Body of pancreas (tissue), 4 donors: ENCODE measurements at regions not wholly inside any gene's neighbourhood (a gene's known extent, or its start where the extent isn't known, plus 50 kb on each side); places are given as distances from the start of the nearest gene placed in this dataset.

ENCODE experiments used
- POLR2A ChIP-seq, 3 donors: fragments of 450-650 bp; IDR thresholded peaks; one replicate each; pipeline ENCODE4 v1.6.1; 2016; ENCODE audit warnings: antibody characterized with exemption in 3 of 3, mild to moderate bottlenecking in 2 of 3
- TF ChIP-seq, protein P1 (sequence below), 7 experiments: fragments of 450-650 bp in 4 of 7; fragments of 200-600 bp in 3 of 7; sonication (generic) in 3 of 7; IDR thresholded peaks; one replicate each; pipeline ENCODE4 v1.5.1; 2016 to 2019; ENCODE audit warnings: antibody characterized with exemption in 7 of 7

DNA sequence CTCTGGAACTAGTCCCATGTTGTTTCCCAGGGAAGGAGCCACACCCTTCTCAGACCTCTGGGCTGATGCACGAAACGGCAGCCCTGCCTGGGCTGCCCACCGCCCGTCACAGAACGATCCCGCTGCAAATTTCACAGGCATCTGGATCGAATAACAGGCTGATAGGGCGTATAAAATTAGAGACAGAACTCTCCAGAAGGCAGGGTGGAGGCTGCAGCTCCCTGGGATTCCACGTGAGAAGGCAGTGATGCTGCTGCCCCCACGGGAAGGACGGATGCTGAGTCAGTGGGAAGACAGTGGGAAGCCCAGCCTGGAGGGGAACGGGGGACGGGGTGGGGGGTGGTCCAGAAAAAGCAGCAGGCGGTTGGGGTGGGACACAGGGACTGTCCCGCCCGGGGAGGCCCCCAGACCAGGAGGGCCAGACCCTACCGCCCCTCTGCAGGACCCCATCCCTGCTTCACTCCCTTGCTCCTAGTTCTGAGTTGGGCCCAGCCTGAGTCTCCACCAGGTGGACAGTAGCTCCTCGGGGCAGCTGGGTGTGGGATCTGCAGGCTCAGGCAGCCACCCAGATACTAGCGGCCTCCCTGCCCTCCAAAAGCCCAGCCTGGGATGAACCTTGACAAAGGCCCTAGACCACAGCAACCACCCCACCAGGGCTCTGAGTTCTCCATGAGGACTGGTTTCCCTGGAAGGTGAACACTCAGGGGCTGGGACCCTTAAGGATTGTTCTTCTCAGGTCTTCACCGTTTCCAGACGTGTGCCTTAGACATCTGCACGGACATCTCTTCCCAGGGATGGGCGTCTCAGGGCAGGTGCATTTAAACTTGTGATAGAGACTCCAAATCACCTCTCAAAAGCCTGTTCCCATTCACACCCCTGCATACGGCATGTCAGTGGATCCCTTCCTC is 117.8 kb downstream of the METRNL start:
- TF ChIP-seq, protein P1, sequence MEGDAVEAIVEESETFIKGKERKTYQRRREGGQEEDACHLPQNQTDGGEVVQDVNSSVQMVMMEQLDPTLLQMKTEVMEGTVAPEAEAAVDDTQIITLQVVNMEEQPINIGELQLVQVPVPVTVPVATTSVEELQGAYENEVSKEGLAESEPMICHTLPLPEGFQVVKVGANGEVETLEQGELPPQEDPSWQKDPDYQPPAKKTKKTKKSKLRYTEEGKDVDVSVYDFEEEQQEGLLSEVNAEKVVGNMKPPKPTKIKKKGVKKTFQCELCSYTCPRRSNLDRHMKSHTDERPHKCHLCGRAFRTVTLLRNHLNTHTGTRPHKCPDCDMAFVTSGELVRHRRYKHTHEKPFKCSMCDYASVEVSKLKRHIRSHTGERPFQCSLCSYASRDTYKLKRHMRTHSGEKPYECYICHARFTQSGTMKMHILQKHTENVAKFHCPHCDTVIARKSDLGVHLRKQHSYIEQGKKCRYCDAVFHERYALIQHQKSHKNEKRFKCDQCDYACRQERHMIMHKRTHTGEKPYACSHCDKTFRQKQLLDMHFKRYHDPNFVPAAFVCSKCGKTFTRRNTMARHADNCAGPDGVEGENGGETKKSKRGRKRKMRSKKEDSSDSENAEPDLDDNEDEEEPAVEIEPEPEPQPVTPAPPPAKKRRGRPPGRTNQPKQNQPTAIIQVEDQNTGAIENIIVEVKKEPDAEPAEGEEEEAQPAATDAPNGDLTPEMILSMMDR (IDR thresholded peaks at IDR 0.05) = no peak
- no peak for TF ChIP-seq POLR2A (IDR thresholded peaks at IDR 0.05)
